Naive thymus-derived CD8-positive, alpha-beta T cell (primary cell): ENCODE measurements at regions not wholly inside any gene's neighbourhood (a gene's known extent, or its start where the extent isn't known, plus 50 kb on each side); places are given as distances from the start of the nearest gene placed in this dataset.

Source experiments
- ATAC-seq, 2 donors: fragments of 150-1000 bp; cut with Tn5 transposase in 1 of 2; sonication (Bioruptor Pico), chemical (Tn5 transposase) in 1 of 2; 1 replicate in 1 of 2; 2 replicates in 1 of 2; pipeline ENCODE4 v1.10.0; 2021; ENCODE audit warnings: mild to moderate bottlenecking in 2 of 2, moderate library complexity in 2 of 2
- POLR2A ChIA-PET: fragments of 350-600 bp; sonication (Branson Sonifier 250); formaldehyde crosslinking; loops from one replicate; lab custom pipeline; 2021; ENCODE audit warnings: antibody characterized with exemption; lab: Charles Lee
- DNase-seq, 10 donors: peaks; one replicate each; pipeline versions ENCODE4 v3.0.0 to v3.0.0-alpha.2; 2020 to 2022
- H3K27ac Mint-ChIP-seq, 10 donors: one replicate each; pipeline ENCODE4 v1.8.0; 2020 to 2022; ENCODE audit warnings: mild to moderate bottlenecking in 10 of 10, mixed read lengths in 10 of 10, moderate library complexity in 4 of 10, inconsistent platforms in 1 of 10
- H3K27me3 Mint-ChIP-seq, 5 donors: one replicate each; pipeline ENCODE4 v1.8.0; 2021 to 2022; ENCODE audit warnings: mixed read lengths in 5 of 5
- H3K36me3 Mint-ChIP-seq, 3 donors: one replicate each; pipeline ENCODE4 v1.8.0; 2020 to 2022; ENCODE audit warnings: mixed read lengths in 3 of 3, mild to moderate bottlenecking in 2 of 3, inconsistent platforms in 1 of 3
- H3K4me1 Mint-ChIP-seq, 4 donors: one replicate each; pipeline ENCODE4 v1.8.0; 2021 to 2022; ENCODE audit warnings: mixed read lengths in 4 of 4
- H3K4me3 Mint-ChIP-seq, 10 donors: one replicate each; pipeline ENCODE4 v1.8.0; 2020 to 2022; ENCODE audit warnings: mild to moderate bottlenecking in 10 of 10, mixed read lengths in 10 of 10, moderate library complexity in 6 of 10, inconsistent platforms in 1 of 10
- H3K9me3 Mint-ChIP-seq, 9 donors: one replicate each; pipeline ENCODE4 v1.8.0; 2020 to 2022; ENCODE audit warnings: mixed read lengths in 9 of 9, mild to moderate bottlenecking in 3 of 9, inconsistent platforms in 1 of 9, moderate library complexity in 1 of 9

DNA sequence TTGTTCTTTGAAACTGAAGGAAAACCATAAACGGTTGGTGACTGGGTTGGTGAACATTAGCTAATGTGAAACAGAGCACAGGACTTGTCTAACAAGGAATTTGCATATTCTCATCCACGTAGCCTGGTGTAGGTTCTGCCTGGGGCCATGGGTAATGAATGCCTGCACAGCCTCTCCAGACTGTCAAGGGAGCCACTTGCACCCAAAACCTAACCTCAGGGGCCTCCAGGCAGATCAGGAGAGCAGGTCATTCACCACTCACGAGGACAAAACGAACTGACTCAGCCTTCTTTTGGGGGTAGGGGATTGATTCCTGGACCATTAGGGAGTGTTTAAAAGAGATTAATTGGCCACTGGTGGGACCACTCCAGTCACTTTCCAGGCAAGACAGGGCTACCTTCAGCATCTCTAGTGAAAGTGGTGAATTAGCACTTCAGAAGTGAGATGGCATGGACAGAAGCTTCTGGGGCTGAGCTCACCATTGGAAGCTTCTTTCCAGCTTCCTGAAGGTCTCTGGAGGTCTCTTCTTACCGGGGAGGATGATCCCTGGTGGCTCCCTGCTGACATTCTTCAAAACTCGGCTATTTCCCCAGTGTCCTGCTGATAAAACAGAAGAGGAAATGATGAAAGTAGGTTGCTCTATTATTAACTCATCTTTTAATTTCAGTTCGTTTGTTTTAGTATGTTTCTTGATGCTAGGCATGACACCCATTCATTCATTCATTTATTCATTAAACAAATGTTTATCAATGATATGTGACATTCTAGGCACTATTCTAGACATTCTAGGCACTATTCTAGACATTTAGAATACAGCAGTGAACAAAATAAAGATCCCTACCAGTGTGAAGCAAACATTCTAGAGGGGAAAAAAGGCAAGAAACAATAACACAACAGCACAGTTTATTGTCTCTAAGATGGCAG lies 104.5 kb upstream of the LNX1 start:
- Mint-ChIP-seq H3K36me3 (no peaks in the 10 kb centered on the region), H3K27me3 (peaks cover 3 to 18% (median 14%) of the 10 kb centered on the region in 5 donors), H3K27ac (no peak overlapping the region), H3K4me1 (peaks cover 0 to 2% (median under 1%) of the 10 kb centered on the region in 4 donors), H3K9me3 (peaks cover 0 to under 1% (median 0%) of the 10 kb centered on the region in 9 donors), H3K4me3 (no peak overlapping the region)
- POLR2A ChIA-PET, result no interaction called here
- ATAC-seq, result no peak
- no peak for DNase-seq

DNA sequence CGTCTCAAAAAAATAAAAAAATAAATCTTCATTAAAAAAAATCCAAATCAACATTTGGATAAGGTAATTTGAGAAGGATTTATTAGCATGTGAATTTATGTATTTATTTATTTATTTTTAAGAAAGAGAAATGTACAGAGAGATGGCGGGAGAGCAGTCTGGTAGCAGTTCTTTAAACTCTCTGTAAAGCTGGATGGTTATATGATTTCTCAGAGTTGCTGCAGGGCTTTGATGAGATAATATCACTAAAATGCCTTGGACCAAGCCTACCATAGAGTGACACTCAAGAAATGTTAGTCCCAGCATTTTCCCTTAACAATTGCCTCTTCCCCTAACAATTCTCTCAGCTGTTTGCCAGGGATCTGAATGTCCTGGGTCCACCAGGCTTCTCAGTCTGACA lies 103.4 kb upstream of the LNX1 start:
- no peak for ATAC-seq
- POLR2A ChIA-PET, result no interaction called here

DNA sequence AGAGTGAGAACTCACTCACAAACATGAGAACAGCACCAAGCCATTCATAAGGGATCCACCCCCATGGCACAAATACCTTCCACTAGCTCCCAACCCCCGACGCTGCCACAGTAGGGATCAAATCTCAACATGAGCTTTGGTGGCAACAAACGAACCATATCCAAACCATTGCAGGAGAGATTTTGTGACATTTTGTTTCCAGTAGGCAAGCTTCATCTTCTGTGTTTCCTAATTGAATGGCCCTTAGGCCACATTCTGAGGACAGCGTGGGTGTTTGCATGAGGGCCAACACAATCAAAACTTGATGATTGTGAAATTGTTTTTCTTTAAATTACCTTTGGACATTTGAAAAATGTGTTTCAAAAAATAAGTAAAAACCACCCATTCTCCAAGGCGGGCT lies 102.6 kb upstream of the LNX1 start:
- H3K27ac Mint-ChIP-seq, result no peak overlapping the region
- H3K27me3 Mint-ChIP-seq, result peaks cover 12 to 32% (median 23%) of the 10 kb centered on the region in 5 donors
- no peak overlapping the region for H3K4me3 Mint-ChIP-seq
- DNase-seq, result no peak
- no peaks in the 10 kb centered on the region for H3K36me3 Mint-ChIP-seq
- no peak for ATAC-seq
- POLR2A ChIA-PET, result no interaction called here
- H3K9me3 Mint-ChIP-seq, result peaks cover 0 to 11% (median 0%) of the 10 kb centered on the region in 9 donors
- H3K4me1 Mint-ChIP-seq, result peaks cover 0 to 2% (median under 1%) of the 10 kb centered on the region in 4 donors

More for the DNA sequence above, 103.4 kb upstream of the LNX1 start:
- peaks cover 9 to 27% (median 24%) of the 10 kb centered on the region in 5 donors for H3K27me3 Mint-ChIP-seq
- H3K4me3 Mint-ChIP-seq, result no peak overlapping the region
- peaks cover 0 to 2% (median under 1%) of the 10 kb centered on the region in 4 donors for H3K4me1 Mint-ChIP-seq
- H3K9me3 Mint-ChIP-seq, result peaks cover 0 to 11% (median 0%) of the 10 kb centered on the region in 9 donors
- H3K36me3 Mint-ChIP-seq, result no peaks in the 10 kb centered on the region
- DNase-seq, result no peak
- H3K27ac Mint-ChIP-seq, result no peak overlapping the region

DNA sequence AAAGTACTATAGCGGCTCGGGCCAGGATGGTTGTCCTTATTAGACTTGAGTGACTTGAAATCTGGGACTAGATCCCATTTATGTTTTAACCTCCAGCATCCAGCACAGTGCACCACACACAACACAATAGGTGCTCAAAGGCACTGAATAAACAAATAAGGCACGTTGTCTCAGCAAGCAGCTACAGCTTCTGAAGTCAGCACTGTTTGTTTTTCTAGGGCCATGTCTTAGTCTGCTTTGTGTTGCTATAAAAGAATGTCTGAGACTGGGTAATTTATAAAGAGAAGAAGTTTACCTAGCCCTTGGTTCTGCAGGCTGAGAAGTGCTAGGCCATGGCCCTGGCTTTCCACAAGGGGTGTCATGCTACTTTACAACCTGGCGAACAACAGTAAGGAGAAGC lies 102.1 kb upstream of the LNX1 start:
- Mint-ChIP-seq H3K27me3 (peaks cover 12 to 32% (median 23%) of the 10 kb centered on the region in 5 donors), H3K36me3 (no peaks in the 10 kb centered on the region), H3K4me1 (peaks cover 0 to 2% (median under 1%) of the 10 kb centered on the region in 4 donors), H3K4me3 (no peak overlapping the region), H3K9me3 (peaks cover 0 to 11% (median 0%) of the 10 kb centered on the region in 9 donors), H3K27ac (no peak overlapping the region)
- POLR2A ChIA-PET, result no interaction called here
- DNase-seq, result no peak
- no peak for ATAC-seq

DNA sequence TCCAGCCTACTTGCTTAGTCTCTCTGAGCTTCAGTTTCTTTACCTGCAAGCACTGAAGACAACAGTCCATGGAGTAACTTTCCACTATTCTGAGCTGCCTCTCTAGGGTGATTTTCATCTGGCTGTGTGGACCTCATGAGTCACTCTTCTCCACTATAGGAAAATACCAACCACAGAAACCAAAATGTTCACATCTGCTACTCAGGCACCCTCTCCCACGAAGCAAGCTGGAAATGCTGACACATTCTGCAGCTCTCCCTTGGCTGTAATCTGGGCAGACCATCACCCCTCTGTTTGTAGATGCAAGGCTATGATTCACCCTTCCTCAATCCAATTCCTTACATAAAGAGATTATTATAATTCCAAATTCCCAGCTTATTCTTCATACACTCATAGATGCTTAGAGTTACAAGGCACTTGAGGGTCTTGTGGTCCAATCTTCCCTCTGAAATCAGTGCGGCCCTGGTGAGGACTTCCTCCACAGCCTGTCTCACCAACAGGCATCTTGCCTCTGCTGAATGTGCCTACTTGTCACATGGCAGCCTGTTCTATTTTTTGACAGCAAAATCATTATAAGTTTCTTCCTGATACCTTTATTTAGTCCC lies 97.0 kb upstream of the LNX1 start:
- Mint-ChIP-seq H3K4me1 (peaks cover 0 to 2% (median 0%) of the 10 kb centered on the region in 4 donors), H3K27me3 (peaks cover 15 to 50% (median 32%) of the 10 kb centered on the region in 5 donors), H3K27ac (peak overlapping the region in 1 of 10 donors; percentile 68), H3K36me3 (no peaks in the 10 kb centered on the region), H3K9me3 (peaks cover 0 to 11% (median 0%) of the 10 kb centered on the region in 9 donors), H3K4me3 (no peak overlapping the region)
- no peak for DNase-seq
- ATAC-seq, result no peak
- POLR2A ChIA-PET, result no interaction called here

DNA sequence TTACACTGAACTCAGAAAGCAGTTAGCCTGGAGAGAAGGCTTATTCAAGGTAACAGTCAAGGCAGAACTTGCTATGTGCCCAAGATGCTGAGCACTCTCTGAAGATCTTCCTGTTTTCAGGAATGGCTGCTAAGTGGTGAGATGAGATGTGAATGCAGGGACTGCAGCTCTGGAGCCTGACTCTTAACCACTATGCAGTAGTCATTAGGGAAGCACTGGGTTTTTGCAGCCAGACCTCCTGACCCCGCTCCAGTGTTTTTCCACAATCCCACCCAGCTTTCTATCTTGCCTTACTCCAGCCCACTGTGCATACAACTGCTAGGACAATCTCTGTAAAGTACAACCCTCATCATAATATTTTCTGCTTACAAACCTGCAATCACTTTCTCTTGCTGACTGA lies 95.2 kb upstream of the LNX1 start:
- POLR2A ChIA-PET, result no interaction called here
- H3K4me3 Mint-ChIP-seq, result no peak overlapping the region
- ATAC-seq, result no peak
- peaks cover 0 to 11% (median 0%) of the 10 kb centered on the region in 9 donors for H3K9me3 Mint-ChIP-seq
- no peak for DNase-seq
- H3K27me3 Mint-ChIP-seq, result peaks cover 16 to 46% (median 29%) of the 10 kb centered on the region in 5 donors
- no peak overlapping the region for H3K27ac Mint-ChIP-seq
- no peaks in the 10 kb centered on the region for H3K4me1 Mint-ChIP-seq
- H3K36me3 Mint-ChIP-seq, result no peaks in the 10 kb centered on the region

DNA sequence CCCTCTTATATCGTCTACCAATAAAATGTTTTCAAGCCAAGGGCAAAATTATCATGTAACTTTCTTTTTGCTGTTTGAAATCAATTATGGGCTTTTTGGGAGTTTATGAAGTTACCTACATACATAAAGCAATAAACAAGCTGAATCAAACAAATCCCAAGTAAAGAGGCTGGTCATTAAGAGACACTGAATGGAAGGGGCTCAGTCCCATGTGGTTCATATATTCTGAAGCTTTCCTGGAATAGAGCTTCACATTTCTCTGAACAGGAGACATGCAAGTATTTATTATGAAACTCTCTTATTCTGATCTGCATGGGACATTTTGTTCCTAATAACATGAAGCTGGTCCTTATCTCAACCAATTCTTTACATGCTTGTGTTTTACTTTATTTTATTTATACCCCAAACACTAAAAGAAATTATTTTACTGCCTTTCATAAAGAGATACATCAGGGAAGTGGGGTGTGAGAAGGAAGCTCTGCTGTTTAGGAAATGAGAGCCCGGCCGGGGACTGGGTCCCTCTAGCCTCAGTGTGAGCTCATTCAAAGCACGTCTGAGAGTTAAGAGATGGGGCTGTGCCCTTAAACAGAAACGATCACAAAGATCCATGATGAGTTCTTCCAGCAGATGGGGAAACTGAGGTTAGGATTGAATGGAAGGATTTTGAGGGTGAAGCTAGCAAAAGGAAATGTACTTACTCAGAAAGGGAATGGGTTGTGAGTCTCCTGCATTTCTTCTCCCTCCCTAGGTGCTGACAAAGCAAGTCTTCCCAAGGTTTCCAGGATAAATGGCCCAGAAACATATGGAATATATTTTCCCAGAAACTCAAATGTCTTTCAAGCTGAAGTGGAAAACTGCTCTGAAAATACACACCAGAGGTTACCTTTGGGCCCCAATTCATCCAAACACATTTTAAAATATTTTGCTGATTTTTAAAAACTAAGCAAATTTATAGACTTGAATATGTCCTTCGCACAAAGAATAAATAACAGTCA lies 93.1 kb upstream of the LNX1 start:
- Mint-ChIP-seq H3K9me3 (peaks cover 0 to 10% (median 0%) of the 10 kb centered on the region in 9 donors), H3K27ac (no peak overlapping the region), H3K36me3 (no peaks in the 10 kb centered on the region), H3K27me3 (peaks cover 11 to 32% (median 12%) of the 10 kb centered on the region in 5 donors), H3K4me1 (no peaks in the 10 kb centered on the region), H3K4me3 (no peak overlapping the region)
- ATAC-seq, result no peak
- no peak for DNase-seq
- POLR2A ChIA-PET, result no interaction called here

DNA sequence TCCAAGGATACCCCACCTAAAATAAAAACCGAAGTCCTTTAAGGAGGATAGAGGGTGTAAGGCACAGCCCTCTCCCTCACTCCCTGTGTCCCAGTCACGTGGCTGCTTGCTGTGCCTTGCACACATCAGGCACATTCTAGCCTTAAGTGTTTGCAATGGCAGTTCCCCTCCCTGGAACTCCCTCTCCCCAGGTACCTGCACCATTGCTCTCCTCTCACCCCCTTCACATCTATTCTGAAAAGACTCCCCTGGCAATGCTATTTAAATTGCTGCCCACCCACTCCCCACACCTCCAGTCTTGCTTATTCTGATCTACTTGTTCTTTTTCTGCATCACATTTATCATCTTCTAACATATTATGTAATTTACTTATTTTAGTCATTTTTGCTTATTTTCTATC lies 91.6 kb upstream of the LNX1 start:
- DNase-seq, result no peak
- Mint-ChIP-seq H3K9me3 (peaks cover 0 to 14% (median 1%) of the 10 kb centered on the region in 9 donors), H3K4me3 (no peak overlapping the region), H3K27ac (no peak overlapping the region), H3K4me1 (no peaks in the 10 kb centered on the region), H3K36me3 (no peaks in the 10 kb centered on the region), H3K27me3 (peaks cover 9 to 31% (median 11%) of the 10 kb centered on the region in 5 donors)
- POLR2A ChIA-PET, result no interaction called here
- ATAC-seq, result no peak

DNA sequence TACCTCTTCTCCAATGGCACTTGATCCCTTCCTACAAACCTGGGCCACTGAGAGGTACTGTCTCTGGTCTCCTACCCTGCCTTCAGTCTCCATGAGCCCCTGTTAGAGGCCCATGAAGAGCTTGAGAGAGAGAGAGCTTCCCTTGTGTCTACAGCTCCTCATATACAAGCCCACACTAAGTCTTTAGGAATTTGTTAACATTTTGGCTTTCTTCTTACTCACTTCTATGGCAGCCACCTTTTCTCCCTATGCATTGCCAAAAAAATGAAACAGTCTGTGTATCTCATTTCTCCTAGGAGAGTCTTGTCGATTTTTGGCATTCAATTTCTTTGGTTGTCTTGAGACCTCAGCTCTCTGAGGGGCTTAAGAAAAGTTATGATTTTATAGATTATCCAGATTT lies 90.9 kb upstream of the LNX1 start:
- Mint-ChIP-seq H3K27me3 (peaks cover 9 to 27% (median 12%) of the 10 kb centered on the region in 5 donors), H3K27ac (no peak overlapping the region), H3K36me3 (no peaks in the 10 kb centered on the region), H3K4me3 (no peak overlapping the region), H3K9me3 (peaks cover 0 to 21% (median 1%) of the 10 kb centered on the region in 9 donors), H3K4me1 (no peaks in the 10 kb centered on the region)
- POLR2A ChIA-PET, result no interaction called here
- ATAC-seq, result no peak
- no peak for DNase-seq

DNA sequence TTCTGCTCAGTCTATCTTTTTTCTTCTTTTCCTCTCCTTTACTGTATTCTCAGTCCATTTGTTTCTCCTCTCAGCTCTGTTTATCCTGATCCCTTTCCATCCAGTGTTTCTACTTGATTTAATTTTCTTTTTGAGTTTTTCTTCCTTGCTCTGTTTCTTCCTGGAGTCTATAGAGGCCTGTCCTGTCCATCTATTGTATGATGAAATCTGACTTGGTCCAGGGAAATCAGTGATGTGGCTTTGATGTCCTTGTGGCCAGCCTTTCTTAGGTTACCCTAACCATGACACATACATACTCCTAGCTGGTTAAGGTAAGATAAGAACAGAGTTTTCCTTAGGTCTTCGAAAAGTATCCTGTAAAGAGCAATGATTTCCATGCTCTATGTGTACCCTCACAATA lies 89.3 kb upstream of the LNX1 start:
- ATAC-seq, result no peak
- peaks cover 0 to 25% (median 1%) of the 10 kb centered on the region in 9 donors for H3K9me3 Mint-ChIP-seq
- no peak for DNase-seq
- no peak overlapping the region for H3K27ac Mint-ChIP-seq
- H3K4me1 Mint-ChIP-seq, result no peaks in the 10 kb centered on the region
- H3K4me3 Mint-ChIP-seq, result no peak overlapping the region
- H3K36me3 Mint-ChIP-seq, result no peaks in the 10 kb centered on the region
- H3K27me3 Mint-ChIP-seq, result peaks cover 8 to 33% (median 12%) of the 10 kb centered on the region in 5 donors
- POLR2A ChIA-PET, result no interaction called here

DNA sequence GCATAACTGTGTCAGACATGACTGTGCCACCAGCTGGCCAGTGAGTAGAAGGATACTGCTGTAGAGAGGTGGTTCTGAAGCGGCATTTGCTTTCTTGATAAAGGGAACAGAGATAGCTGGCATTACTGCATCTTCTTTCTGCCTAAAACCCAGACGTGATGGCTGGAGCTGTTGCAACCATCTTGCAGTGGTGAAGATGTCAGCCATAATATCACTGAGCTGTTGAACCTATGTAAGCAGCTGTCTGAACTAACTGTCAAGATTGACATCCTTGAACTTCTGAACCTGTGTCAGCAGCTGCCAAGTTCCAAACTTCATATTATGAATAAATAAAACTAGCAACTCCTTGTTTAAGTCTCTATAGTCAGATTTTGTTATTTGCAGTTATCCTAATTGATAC lies 88.9 kb upstream of the LNX1 start:
- no peak for ATAC-seq
- Mint-ChIP-seq H3K4me1 (no peaks in the 10 kb centered on the region), H3K27me3 (peaks cover 7 to 33% (median 12%) of the 10 kb centered on the region in 5 donors), H3K9me3 (peaks cover 0 to 25% (median 1%) of the 10 kb centered on the region in 9 donors), H3K27ac (no peak overlapping the region), H3K4me3 (no peak overlapping the region), H3K36me3 (no peaks in the 10 kb centered on the region)
- POLR2A ChIA-PET, result no interaction called here
- no peak for DNase-seq

DNA sequence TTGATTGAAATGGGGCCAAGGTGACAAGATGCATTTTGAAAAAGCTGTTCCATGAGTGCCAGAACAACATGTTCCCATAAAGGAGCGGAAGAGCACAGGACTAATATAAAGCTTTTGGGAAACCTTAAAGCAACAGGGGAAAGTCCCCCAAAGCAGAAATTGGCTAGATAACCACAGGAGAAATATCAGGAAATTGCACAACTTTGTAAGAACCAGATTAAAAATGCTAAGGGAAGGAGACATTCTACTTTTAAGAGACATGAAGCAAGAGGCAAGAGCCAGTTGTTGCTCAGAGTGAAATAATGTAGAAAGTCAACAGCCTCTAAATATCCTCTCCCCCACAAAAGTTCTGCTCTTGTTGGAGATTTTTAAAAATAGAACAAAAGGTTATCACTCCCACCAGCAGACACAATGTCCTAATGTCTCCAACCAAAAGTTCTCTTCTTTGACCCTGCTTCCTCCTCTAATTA lies 85.2 kb upstream of the LNX1 start:
- DNase-seq (no peak), ATAC-seq (no peak)
- Mint-ChIP-seq H3K4me1 (no peaks in the 10 kb centered on the region), H3K27me3 (peaks cover 1 to 19% (median 2%) of the 10 kb centered on the region in 5 donors), H3K27ac (no peak overlapping the region), H3K4me3 (no peak overlapping the region), H3K36me3 (peaks cover 0 to 4% (median 0%) of the 10 kb centered on the region in 3 donors), H3K9me3 (peaks cover 0 to 25% (median 1%) of the 10 kb centered on the region in 9 donors)
- POLR2A ChIA-PET, result no interaction called here
